Activated CD4-positive, alpha-beta T cell treated with anti-CD3 and anti-CD28 coated beads for 48 hours (primary cell): ENCODE measurements at regions not wholly inside any gene's neighbourhood (a gene's known extent, or its start where the extent isn't known, plus 50 kb on each side); places are given as distances from the start of the nearest gene placed in this dataset.
"Not testable (repeated sequence)": the region's sequence is repeated elsewhere in the genome, so short reads cannot be mapped to it uniquely, and the experiment has no call there.

Source experiments
- DNase-seq: peaks from one replicate; pipeline ENCODE4 v3.0.0-alpha.2; 2020

DNA sequence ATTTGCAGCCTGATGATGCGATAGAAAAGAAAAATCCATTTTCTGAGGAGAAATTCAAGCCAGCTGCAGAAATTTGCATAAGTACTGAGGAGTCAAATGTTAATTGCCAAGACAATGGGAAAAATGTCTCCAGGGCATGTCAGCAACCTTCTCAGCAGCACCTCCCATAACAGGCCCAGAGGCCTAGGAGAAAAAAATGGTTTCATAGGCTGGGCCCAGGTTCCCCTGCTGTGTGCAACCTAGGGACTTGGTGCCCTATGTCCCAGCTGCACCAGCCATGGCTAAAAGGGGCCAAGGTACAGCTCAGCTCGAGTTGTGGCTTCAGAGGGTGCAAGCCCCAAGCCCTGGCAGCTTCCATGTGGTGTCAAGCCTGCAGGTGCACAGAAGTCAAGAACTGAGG is 144.8 kb upstream of the PRKD1 start:
- not testable (repeated sequence) for DNase-seq

DNA sequence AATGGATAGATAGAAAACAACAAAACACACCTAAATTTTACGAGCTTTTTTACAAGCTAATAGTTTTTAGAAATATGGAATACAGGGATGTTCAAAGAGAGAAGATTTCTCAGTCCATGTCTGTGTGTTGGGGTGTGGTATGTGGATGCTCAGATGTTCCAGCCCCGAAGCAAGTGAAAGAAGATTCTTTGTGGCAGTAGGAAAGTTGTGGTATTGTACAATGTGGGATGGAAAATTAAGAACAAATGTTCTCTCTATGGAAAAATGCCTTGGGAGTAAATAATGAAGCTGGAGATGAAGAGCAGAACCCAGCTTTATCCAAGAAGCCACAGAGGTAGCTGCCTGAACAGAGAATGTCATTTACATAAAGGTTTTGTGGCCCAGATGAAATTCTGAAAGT is 150.3 kb upstream of the PRKD1 start:
- no peak for DNase-seq

DNA sequence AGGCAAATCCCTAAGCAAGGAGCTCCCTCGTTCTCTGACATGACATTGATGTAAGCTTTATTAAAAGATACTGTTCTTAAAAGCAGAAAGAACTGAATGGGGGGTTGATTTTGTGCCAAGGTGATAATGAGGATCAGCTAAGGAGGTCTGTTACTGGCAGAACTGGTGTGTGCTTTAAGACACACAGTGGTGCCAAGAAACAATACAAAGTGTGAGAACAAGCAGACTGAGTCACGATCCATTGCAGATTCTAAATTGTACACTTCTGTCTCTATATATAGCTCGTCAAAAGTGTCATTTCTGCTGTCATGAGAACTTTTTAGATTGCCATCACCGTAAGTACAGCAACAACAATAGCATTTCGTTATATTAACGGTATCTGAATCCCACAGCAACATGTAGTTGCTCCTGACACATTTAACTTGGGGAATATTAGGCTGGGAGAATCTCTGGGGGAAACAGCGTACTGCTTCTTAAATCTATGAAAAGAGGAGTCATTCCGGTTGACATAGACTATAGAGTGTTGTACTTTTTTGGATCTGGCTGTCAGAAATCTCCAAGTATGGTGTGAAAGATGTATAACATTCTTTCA is 151.3 kb upstream of the PRKD1 start:
- DNase-seq: no peak

DNA sequence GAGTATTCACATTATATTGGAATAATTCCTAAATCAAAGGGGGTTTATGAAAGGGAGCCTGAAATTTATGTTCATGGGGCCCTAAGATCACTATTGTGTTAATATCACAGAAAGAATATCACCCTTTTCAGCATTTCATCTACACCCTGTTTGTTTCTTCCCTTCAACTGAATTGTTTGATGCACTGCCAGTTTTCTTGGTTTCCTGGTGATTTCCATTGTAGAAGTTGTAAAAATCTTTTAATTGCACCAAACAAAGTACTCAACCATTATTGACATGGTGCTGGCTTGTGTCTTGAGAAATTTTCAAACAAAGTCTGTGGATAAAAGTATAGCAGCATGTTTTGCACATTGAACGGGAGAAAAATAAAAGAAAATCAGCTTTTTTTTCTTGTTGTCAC is 154.8 kb upstream of the PRKD1 start:
- no peak for DNase-seq

DNA sequence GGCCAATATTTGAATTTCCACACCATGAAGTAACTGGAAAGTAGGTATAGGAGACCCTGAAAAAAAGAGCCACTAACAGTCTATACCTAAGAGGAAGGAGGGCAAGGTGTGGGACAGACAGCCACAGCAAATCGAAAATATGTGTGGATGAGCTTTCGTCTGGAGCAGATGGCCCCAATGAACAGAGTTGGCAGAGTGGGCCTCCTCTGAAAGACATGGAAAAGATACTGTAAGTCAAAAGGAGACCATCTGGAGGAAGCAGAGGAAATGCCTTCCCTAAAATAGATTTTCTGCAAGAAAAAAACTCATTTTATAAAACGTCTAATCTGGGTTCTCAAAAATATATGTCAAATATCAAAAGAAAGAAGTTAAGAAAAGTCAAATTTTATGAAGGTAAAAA is 157.2 kb upstream of the PRKD1 start:
- DNase-seq: no peak

DNA sequence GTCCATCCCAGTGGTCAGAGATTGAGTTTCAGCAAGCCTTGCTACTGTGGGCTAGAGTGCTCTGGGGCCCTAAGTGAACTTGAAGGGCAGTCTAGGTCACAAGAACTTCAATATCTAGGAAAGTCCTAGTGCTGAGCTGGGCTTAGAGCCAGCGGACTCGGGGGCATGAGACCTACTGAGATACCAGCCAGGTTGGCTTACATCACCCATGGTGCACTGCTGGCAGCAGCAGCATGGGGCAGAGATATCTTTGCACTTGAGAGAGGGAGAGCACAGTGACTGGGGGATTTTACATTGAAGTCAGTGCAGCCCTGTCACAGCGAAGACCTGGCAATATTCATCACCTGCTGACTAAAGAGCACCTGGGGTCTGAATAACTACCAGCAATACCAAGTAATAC is 158.3 kb upstream of the PRKD1 start:
- DNase-seq: no peak

DNA sequence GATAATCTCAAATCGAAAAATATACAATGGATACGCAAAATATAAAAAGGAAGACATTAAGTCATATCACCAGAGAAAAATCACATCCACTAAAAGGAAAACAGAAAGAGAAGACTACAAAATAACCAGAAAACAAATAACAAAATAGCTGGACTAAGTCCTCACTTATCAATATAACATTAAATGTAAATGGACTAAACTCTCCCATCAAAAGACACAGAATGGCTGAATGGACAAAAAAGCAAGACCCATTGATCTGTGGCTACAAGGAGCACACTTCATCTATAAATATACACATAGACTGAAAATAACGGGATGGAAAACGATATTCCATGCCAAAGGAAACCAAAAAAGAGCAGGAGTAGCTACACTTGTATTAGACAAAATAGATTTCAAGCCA is 161.0 kb upstream of the PRKD1 start:
- DNase-seq: no peak

DNA sequence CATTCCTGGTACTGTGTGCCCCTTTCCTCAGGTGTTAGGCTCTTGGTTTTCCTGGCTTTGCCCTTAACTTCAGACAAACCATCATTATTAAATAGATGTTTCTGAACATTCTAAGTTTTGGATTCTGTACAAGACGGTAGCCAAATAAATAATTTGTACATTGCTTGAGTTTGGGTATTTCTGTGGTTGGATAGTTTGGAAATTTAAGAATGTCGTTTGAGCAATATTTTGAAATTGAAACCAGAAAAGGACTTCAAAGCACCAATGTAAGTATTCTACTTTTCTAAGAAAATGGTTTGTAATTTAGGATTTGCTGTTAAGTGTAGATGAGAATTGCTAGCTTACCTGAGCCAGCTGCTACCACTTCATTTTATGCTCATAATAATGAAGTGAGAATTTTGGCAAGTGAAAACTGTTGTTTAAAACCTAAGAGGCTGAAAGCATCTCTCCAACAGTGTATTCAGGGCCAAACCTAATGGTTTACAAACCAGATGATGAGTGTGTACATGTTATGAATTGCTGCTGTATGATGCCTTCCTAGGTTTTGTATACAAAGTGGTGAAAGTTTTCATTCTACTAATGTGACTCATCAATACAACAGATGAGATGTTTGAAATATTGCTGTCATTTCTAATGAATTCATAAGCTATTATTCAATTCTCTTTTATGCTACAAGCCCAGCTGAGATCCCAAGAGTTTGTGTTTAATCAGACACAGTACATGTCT is 181.5 kb upstream of the PRKD1 start:
- DNase-seq: no peak

DNA sequence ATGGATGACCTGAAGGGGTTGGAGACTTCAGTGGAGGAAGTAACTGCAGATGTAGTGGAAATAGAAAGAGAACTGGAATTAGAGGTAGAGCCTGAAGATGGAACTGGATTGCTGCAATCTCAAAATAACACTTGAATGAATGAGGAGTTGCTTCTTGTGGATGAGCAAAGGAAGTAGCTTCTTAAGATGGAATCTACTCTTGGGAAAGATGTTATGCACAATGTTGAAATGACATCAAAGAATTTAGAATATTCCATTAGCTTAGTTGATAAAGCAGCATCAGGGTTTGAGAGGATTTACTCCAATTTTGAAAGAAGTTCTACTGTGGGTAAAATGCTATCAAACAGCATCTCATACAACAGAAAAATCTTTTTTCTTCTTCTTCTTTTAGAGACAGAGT is 186.4 kb upstream of the PRKD1 start:
- no peak for DNase-seq

DNA sequence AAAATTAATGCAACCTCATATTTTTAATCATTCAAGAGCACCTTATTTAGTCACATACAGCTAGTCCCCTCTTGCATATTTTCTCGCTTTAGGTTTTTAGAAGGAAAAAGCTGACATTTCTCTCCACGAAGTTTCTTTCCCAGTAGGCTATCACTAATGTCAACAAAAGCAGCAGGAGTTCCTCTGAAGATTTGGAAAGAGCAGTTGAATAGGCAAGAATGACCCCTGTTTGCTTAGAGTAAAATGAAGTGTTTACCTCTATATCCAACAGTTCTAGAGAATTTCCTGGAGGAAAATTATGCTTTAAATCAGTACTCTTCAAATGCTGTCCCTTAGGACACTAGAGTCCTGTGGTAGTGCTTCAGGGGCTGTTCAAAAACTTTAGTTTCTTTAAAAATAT is 188.1 kb upstream of the PRKD1 start:
- no peak for DNase-seq

DNA sequence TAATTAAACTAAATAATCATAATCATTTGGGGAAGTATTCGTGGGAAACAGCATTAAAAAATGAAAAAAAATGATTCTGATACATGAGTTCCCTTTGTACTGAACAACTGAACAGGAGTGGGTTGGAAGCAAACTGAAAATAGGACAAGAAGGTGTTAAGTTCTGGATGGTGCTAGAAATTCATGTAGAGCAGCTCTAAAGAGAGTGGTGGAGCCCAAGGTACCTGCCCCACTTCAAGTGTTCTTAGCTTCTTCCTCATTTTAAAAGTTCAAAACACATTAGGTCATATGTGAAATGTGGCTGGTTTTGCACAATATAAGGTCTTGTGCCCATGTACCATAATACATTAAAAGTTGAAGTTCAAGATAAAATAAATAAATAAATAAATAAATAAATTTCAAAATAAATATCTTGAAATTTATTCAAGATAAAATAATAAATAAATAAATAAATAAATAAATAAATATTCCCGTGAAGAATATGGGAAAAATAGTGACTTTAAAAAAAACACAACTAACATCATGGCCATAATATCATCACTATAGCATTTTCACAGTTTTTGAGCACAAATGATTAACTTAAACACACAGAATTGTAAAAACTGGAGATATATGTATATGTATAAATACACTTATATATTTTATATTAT is 191.5 kb upstream of the PRKD1 start:
- DNase-seq: no peak

DNA sequence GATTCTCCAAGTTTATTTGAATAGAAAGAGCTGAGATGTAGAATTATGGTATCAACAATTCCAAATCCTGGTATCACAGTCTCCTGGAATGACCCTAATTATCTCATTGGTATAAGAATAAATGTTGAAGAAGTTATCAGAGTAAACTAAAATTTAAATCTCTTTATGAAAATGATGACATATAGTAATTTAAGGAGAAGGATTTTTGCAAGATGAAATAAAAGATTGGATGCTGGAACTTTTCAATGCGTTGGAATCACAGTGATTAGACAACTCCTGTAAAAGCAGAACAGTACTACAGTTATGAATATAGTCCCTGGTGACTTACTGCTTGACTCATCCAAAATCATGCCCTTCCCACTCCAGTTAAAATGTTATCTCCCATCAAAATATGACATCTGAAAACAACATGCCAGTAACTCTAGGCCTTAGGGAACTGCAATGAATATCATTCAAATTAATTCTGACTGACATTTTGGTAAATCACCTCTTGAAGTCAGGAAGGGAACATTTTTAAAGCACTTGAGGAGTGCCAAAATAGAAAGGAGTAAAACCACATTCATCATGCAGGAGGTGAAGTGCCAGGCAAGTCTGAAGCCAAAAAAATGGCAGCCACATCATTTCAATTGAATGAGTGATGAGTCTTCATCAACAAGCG is 197.8 kb upstream of the PRKD1 start:
- no peak for DNase-seq

DNA sequence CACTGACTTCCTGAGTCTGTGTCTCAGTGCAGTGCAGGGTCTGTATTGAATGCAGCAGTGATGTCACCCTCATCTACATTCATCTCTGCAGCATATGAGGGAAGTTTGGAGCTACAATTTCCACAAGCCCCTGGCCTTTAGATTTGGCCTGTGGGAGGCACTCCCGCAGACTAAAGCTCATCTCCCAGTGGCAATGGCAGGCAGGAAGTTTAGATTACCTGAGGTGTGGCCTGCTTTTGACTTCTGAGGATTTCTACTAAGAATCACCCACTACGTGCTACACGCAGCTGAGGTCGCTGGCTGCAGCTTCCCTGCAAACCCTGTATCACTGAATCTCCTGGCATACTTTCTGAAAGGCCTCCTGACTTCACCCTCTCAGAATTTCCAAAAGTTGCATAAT is 202.2 kb upstream of the PRKD1 start:
- DNase-seq: no peak

DNA sequence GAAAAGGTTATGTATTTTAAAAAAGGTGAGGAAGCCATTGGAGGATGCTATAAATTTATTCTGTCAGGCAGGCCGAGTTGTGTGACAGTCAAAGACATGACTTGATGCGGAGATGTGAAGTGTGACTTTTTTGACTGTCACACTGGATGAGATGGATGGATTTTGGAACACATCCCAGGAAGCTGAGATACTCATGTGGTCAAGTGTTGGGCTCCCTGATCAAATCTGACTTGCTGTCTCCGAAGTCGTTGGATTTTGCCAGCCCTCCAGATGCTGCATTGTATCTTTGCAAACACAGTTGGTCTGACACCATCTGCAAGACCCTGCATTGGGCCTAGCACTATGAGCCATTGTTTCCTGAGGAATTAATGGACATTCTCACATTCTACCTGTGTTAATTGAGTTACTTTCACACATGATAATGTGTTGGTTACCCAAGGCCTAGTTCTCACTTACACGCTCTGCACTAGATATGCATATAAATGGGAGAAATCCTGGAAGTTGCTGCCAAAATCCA is 204.0 kb upstream of the PRKD1 start:
- no peak for DNase-seq

DNA sequence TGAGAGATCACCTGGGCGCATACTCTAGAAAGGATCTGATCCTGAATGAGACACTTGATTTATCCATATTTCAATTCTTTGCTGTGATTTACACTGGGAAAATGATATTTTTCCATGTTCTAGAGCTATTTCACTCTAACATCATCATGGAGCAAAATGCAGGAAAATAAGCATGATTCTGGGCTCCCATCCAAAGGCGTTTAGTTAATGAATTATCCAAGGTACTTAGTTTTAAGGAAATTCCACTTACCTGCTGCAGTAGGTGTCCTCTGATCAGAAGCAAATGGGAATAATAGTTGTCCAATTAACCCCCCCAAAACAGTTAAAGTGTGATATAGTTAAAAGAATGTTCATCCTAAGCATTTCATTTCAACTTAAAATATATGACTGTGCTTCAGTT is 204.5 kb upstream of the PRKD1 start:
- DNase-seq: no peak

DNA sequence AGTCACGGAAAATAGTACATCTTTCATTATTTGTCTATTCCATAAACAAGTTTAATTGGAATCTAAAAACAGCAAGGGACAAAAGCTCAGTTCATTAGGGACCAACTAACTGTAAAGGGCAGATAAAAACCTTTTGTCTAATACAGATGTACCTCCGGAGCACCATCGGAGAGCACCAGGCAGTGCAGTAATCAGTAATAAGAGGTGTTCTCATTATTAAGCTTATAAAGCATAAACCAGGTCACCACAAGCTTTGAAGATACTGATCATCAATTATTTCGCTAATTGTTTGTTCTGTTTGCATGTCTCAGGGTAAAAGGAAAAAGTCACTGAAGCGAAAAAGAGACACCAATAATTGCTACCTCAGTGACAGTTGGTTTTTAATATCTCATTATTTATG is 207.3 kb upstream of the PRKD1 start:
- no peak for DNase-seq

DNA sequence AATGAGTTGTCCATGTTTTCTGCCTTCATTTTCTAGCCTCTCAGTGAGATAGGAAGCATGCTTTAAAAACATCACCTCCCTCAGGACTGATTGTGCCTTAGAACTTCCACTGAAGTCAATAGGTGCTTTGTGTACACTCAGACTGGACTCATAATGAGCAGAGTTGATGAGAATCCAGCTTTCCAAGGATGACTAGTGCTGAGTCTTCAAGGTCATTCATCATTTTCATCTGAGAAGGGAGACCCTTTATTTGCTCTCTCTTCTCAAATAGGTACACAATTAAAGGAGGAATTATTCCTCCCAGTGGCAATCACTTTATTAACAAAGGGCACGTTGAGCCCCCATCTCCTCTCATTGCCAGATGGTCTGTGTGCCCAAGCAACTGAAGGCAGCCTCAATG is 210.9 kb upstream of the PRKD1 start:
- DNase-seq: no peak

DNA sequence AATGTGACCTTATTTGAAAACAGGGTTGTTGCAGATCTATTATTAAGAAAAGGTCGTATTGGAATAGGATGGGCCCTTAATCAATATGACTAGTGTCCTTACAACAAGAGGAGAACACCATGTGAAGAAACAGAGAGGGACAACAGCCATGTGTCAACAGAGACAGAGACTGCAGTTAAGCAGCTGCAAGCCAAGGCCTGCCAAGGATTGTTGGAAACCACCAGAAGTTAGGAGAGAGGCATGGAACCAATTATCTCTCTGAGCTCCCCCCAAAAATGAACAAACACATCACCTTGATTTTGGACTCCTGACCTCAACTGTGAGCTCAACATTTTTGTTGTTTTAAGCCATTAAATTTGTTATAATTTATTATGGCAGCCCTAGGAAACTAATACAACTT is 214.6 kb upstream of the PRKD1 start:
- DNase-seq: no peak

DNA sequence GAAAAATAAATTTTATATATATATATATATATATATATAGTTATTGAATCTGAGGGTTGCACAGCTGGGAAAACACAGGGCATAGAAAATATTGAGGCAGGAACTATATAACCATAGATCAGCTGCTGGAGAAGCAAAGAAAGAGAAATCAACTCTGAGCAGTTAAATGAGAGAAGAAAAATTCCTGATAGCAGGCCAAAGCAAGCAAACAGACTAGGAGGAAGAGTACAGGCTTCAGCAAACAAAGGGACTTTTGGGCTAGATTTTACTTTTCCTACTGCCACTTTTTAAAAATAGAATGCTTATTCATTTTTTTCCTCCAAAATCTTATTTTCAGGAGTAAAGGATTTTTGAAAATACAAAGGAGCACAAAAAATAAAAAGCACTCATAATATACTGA is 216.0 kb upstream of the PRKD1 start:
- DNase-seq: no peak

DNA sequence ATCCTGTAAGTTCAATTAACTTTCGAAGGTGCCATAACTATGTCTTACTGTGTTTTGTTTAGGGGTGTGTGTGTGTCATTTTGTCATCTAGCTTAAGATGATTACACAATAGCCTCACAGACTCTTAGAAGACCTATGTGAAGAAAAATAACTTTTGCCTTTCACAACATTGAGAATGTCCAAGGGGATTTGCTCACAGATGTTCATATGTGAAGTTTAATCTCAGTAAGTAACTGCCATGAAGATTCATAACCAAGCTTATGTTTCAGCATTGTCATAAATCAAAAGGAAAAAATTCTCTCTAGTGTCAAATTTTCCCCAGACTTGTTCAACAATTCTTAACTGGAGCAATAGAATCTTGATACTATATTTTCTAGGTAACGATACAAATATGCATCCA is 226.1 kb upstream of the PRKD1 start:
- no peak for DNase-seq

DNA sequence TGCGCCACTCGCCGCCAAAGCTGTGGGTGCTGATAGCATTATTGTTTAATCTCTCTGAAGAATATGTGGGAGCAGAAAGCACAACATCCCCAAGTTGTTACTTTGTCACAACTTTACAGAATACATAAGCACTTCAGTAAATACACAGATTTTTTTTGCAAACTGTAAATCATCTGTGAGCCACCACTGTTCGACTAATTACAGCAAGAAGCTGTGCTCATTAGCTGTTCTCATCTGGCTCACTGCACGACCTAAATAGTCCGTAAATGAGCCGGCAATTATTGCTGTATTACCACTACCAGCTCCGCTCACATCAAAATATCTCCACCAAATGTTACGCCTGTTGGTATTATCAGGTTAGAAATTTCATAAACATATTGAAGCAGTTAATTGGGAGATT is 228.9 kb upstream of the PRKD1 start:
- no peak for DNase-seq

DNA sequence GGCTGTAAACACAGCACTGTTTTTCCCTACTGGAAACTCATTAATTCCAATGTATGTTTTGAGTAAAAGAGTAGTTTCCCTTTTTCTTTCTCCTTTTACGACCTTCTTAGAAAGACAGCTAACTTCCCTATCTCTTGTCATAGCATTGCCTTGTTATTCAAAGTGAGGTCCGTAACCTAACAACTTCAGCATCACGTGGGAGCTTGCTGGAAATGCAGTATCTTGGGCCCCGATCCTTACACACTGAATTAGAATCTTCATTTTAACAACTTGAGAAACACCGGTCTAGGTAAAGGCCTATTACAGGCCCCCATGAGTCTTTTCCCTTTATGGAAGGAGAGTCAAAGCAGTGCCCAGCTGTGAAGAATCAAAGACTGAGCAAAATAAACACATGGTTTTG is 230.7 kb upstream of the PRKD1 start:
- no peak for DNase-seq

DNA sequence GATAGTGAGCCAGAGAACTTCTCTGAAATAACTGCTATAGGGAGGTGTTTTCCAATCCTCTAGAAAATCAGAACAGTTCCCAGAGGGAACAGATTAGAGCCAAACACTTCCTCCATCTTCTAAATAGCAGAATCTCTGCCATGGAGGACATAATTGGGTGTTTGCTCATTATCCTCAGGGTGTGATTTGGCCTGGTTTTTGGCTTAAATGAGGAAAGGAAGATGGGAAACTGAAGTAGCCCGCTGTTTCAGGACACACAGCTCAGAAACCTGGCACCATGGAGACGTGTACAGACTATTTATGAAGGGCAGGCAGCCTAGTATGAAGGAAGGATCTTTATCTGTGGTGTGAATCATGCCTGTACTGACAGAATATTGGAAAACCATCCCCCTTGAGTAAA is 231.7 kb upstream of the PRKD1 start:
- no peak for DNase-seq

DNA sequence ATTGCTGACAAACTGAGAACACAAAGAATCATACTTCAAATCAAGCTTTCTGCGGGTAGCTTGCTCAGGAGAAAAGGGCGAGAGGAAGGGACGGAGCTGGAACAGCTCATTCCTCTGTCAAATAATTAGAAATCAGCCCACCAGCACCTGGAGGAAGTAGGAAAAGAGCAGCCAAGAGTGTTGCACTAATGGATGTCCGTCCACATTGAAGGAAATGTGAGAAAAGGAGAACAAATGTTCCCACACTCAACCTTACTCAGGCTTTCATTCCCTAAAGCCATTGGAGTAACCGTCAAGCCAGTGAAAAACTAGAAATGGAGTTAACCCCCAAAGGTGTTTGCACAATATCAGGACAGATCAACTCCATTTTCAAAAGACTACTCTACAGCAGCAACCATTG is 233.0 kb upstream of the PRKD1 start:
- no peak for DNase-seq
